Psoas muscle (tissue), 7 donors: ENCODE measurements at regions not wholly inside any gene's neighbourhood (a gene's known extent, or its start where the extent isn't known, plus 50 kb on each side); places are given as distances from the start of the nearest gene placed in this dataset.
"Not testable (repeated sequence)": the region's sequence is repeated elsewhere in the genome, so short reads cannot be mapped to it uniquely, and the experiment has no call there.

Experiments
- ATAC-seq, 4 donors: fragments of 200-7000 bp; cut with Tn5 transposase; one replicate each; pipeline ENCODE4 v1.9.1; 2020; ENCODE audit warnings: moderate library complexity in 3 of 4, mild to moderate bottlenecking in 2 of 4
- DNase-seq, 2 donors: peaks; one replicate each; pipeline ENCODE4 v3.0.0-alpha.2; 2020
- H3K27ac ChIP-seq: fragments of 200-600 bp; one replicate; pipeline ENCODE4 v1.8.0; 2022
- H3K27me3 ChIP-seq, 3 donors: fragments of 200-600 bp in 1 of 3; one replicate each; pipeline versions ENCODE4 v1.6.1 to v1.8.0; 2013 to 2022; ENCODE audit warnings: low read length in 2 of 3, mild to moderate bottlenecking in 2 of 3, moderate library complexity in 1 of 3; ENCODE audit not compliant: insufficient read depth in 3 of 3
- H3K36me3 ChIP-seq, 2 donors: fragments of 200-600 bp in 1 of 2; one replicate each; pipeline versions ENCODE4 v1.6.1 to v1.8.0; 2013 to 2022; ENCODE audit warnings: low read depth in 1 of 2, mild to moderate bottlenecking in 1 of 2, moderate library complexity in 1 of 2; ENCODE audit not compliant: insufficient read depth in 1 of 2
- H3K4me1 ChIP-seq: fragments of 200-600 bp; one replicate; pipeline ENCODE4 v1.8.0; 2022
- H3K4me3 ChIP-seq: fragments of 200-600 bp; one replicate; pipeline ENCODE4 v1.8.0; 2022; ENCODE audit warnings: mild to moderate bottlenecking
- H3K9me3 ChIP-seq: fragments of 200-600 bp; one replicate; pipeline ENCODE4 v1.8.0; 2022
- CTCF ChIP-seq: fragments of 200-600 bp; IDR thresholded peaks from one replicate; pipeline ENCODE4 v1.8.0; 2022; ENCODE audit warnings: antibody characterized with exemption
- WGBS, 3 donors: extraction: QIAGEN DNeasy Blood & Tissue Kit; methylation state at CpG; one replicate each; pipeline versions ENCODE4 v1.1.6 to v1.1.7; 2013; 5-methylcytosine and 5-hydroxymethylcytosine counted together
- intact Hi-C, 2 donors: fragments of 100-400 bp; cut with DNase I; formaldehyde crosslinking; loops; one replicate each; pipeline versions ENCODE4 v1.11.0 to v1.14.2; 2022
- donor health status: healthy with polysubstance abuse.
- donor health status: DM: no; HTN: no; CAD: no; lungs with moderate emphysema.
- donor health status: Bipolar disorder and iron deficiency.
- donor health status: healthy.
- donor health status: DM: yes; HTN: yes; CAD: no.
- donor health status: DM: no; HTN: no; CAD: no.
- donor health status: DM: yes; HTN: yes; CAD: no.

- intact Hi-C loops, result no loop called here
- Histone ChIP-seq H3K4me1 (no peaks in the 10 kb centered on the region), H3K4me3 (no peak overlapping the region), H3K36me3 (no peaks in the 10 kb centered on the region), H3K27me3 (no peaks in the 10 kb centered on the region), H3K27ac (no peak overlapping the region), H3K9me3 (no peaks in the 10 kb centered on the region)
- no peak for TF ChIP-seq CTCF
- ATAC-seq (no peak), DNase-seq (no peak)
- WGBS, 3 donors, result 31 to 64% (median 46%) methylated on average over 1 of the region's 1 CpG
Observed at GRCh38 chr12:47610686-47611252, 95.1 kb downstream of the RPAP3 start.

- DNase-seq, result no peak
Observed at GRCh38 chr12:47609806-47610205, 96.0 kb downstream of the RPAP3 start.

GRCh38 chr12:47608671-47609070, 97.2 kb downstream of the RPAP3 start:
- ATAC-seq, H3K27ac ChIP-seq: not testable (repeated sequence)

More at GRCh38 chr12:47609806-47610205, 96.0 kb downstream of the RPAP3 start:
- 93 to 99% (median 96%) methylated on average over 3 of the region's 3 CpGs for whole genome bisulfite sequencing, 3 donors
- H3K4me3 ChIP-seq, result no peak overlapping the region
- no peak for ATAC-seq
- no peaks in the 10 kb centered on the region for H3K36me3 ChIP-seq
- H3K9me3 ChIP-seq, result no peaks in the 10 kb centered on the region
- TF ChIP-seq CTCF, result no peak
- H3K27me3 ChIP-seq, result no peaks in the 10 kb centered on the region
- H3K4me1 ChIP-seq, result no peaks in the 10 kb centered on the region
- no peak overlapping the region for H3K27ac ChIP-seq
- intact Hi-C loops, result no loop called here

GRCh38 chr12:47604221-47604873, 101.5 kb downstream of the RPAP3 start:
- Histone ChIP-seq H3K36me3 (no peaks in the 10 kb centered on the region), H3K27me3 (no peaks in the 10 kb centered on the region), H3K4me3 (no peak overlapping the region), H3K27ac (no peak overlapping the region), H3K9me3 (no peaks in the 10 kb centered on the region), H3K4me1 (no peaks in the 10 kb centered on the region)
- WGBS, 3 donors, result 72 to 83% (median 73%) methylated on average over 1 of the region's 1 CpG
- intact Hi-C loops, result no loop called here
- TF ChIP-seq CTCF, result no peak
- ATAC-seq, result no peak
- DNase-seq, result no peak

More at GRCh38 chr12:47608671-47609070, 97.2 kb downstream of the RPAP3 start:
- whole genome bisulfite sequencing, 3 donors, result 86 to 87% (median 86%) methylated on average over 4 of the region's 4 CpGs
- intact Hi-C loops, H3K9me3 ChIP-seq, DNase-seq, H3K36me3 ChIP-seq, H3K27me3 ChIP-seq, H3K4me3 ChIP-seq, H3K4me1 ChIP-seq: not testable (repeated sequence)

- no peak for ATAC-seq
- WGBS, 3 donors, result 73 to 81% (median 78%) methylated on average over 11 of the region's 11 CpGs
Observed at GRCh38 chr12:47602949-47603558, 102.8 kb downstream of the RPAP3 start.

More at GRCh38 chr12:47602949-47603558, 102.8 kb downstream of the RPAP3 start:
- no peak for DNase-seq
- H3K27ac ChIP-seq, result no peak overlapping the region
- no peaks in the 10 kb centered on the region for H3K9me3 ChIP-seq
- TF ChIP-seq CTCF, result no peak
- H3K36me3 ChIP-seq, result no peaks in the 10 kb centered on the region
- intact Hi-C loops, result no loop called here
- H3K4me3 ChIP-seq, result no peak overlapping the region
- H3K27me3 ChIP-seq, result no peaks in the 10 kb centered on the region
- H3K4me1 ChIP-seq, result no peaks in the 10 kb centered on the region
